HuH-7 (cell line): ENCODE measurements at regions not wholly inside any gene's neighbourhood (a gene's known extent, or its start where the extent isn't known, plus 50 kb on each side); places are given as distances from the start of the nearest gene placed in this dataset.
A peak's percentile ranks its signal among the peaks of the same experiment; 100 is the strongest.

Source experiments
- DNase-seq: peaks from one replicate; pipeline ENCODE4 v3.0.0; 2011; ENCODE audit warnings: low spot score

- no peak for DNase-seq
Observed at GRCh38 chr11:19366992-19367709, 126.4 kb upstream of the E2F8 start.

GRCh38 chr11:19365743-19366410 lies 125.1 kb upstream of the E2F8 start:
- DNase-seq, result no peak

- DNase-seq, result no peak
Observed at GRCh38 chr11:19359221-19360000, 118.7 kb upstream of the E2F8 start.

- no peak for DNase-seq
Observed at GRCh38 chr11:19357943-19358342, 117.2 kb upstream of the E2F8 start.

- DNase-seq, result no peak
Observed at GRCh38 chr11:19355601-19356000, 114.9 kb upstream of the E2F8 start.

- DNase-seq, result no peak
Observed at GRCh38 chr11:19353287-19353850, 112.6 kb upstream of the E2F8 start.

- DNase-seq, result no peak
Observed at GRCh38 chr11:19352771-19353160, 112.0 kb upstream of the E2F8 start.

GRCh38 chr11:19352072-19352770 lies 111.5 kb upstream of the E2F8 start:
- DNase-seq, result no peak

GRCh38 chr11:19351426-19351825 lies 110.7 kb upstream of the E2F8 start:
- no peak for DNase-seq

GRCh38 chr11:19350160-19350559 lies 109.4 kb upstream of the E2F8 start:
- no peak for DNase-seq

GRCh38 chr11:19349340-19350025 lies 108.7 kb upstream of the E2F8 start:
- no peak for DNase-seq

GRCh38 chr11:19347911-19348310 lies 107.2 kb upstream of the E2F8 start:
- no peak for DNase-seq

GRCh38 chr11:19345848-19346681 lies 105.3 kb upstream of the E2F8 start:
- peak; percentile 38 for DNase-seq

- peak; percentile 20 for DNase-seq
Observed at GRCh38 chr11:19345519-19345847, 104.7 kb upstream of the E2F8 start.

- DNase-seq, result peak; percentile 26
Observed at GRCh38 chr11:19344661-19345518, 104.1 kb upstream of the E2F8 start.

- peak; percentile 76 for DNase-seq
Observed at GRCh38 chr11:19342036-19342435, 101.3 kb upstream of the E2F8 start.

- no peak for DNase-seq
Observed at GRCh38 chr11:19338375-19338774, 97.6 kb upstream of the E2F8 start.

- no peak for DNase-seq
Observed at GRCh38 chr11:19337779-19338178, 97.0 kb upstream of the E2F8 start.

GRCh38 chr11:19336331-19336730 lies 95.6 kb upstream of the E2F8 start:
- DNase-seq, result no peak

- DNase-seq, result no peak
Observed at GRCh38 chr11:19332476-19332875, 91.7 kb upstream of the E2F8 start.
